ENCODE measurements at regions not wholly inside any gene's neighbourhood (a gene's known extent, or its start where the extent isn't known, plus 50 kb on each side); places are given as distances from the start of the nearest gene placed in this dataset.

GRCh38 chr5:2901511-2901910 lies 150.0 kb upstream of the IRX2 start:
- TF ChIP-seq, protein P1, sequence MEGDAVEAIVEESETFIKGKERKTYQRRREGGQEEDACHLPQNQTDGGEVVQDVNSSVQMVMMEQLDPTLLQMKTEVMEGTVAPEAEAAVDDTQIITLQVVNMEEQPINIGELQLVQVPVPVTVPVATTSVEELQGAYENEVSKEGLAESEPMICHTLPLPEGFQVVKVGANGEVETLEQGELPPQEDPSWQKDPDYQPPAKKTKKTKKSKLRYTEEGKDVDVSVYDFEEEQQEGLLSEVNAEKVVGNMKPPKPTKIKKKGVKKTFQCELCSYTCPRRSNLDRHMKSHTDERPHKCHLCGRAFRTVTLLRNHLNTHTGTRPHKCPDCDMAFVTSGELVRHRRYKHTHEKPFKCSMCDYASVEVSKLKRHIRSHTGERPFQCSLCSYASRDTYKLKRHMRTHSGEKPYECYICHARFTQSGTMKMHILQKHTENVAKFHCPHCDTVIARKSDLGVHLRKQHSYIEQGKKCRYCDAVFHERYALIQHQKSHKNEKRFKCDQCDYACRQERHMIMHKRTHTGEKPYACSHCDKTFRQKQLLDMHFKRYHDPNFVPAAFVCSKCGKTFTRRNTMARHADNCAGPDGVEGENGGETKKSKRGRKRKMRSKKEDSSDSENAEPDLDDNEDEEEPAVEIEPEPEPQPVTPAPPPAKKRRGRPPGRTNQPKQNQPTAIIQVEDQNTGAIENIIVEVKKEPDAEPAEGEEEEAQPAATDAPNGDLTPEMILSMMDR (IDR thresholded peaks at IDR 0.05), result no peak
- TF ChIP-seq POLR2AphosphoS5 (IDR thresholded peaks at IDR 0.05), result no peak
